Endodermal cell (in vitro differentiated cells): ENCODE measurements at regions not wholly inside any gene's neighbourhood (a gene's known extent, or its start where the extent isn't known, plus 50 kb on each side); places are given as distances from the start of the nearest gene placed in this dataset.

Source experiments
- DNase-seq: peaks from one replicate; pipeline ENCODE4 v3.0.0-alpha.2; 2017
- H3K27ac ChIP-seq: 2 replicates; pipeline ENCODE4 v1.5.1; 2013; ENCODE audit warnings: mild to moderate bottlenecking, low read depth, low read length, moderate library complexity
- H3K27me3 ChIP-seq: 2 replicates; pipeline ENCODE4 v1.6.1; 2013; ENCODE audit warnings: mild to moderate bottlenecking, low read length, moderate library complexity; ENCODE audit not compliant: insufficient read depth, control insufficient read depth, poor library complexity, severe bottlenecking
- H3K36me3 ChIP-seq: 2 replicates; pipeline ENCODE4 v1.7.0; 2013; ENCODE audit warnings: mild to moderate bottlenecking, low read length, moderate library complexity; ENCODE audit not compliant: control insufficient read depth, insufficient read depth
- H3K4me1 ChIP-seq: one replicate; pipeline ENCODE4 v1.7.0; 2013; ENCODE audit warnings: low read length; ENCODE audit not compliant: control insufficient read depth, insufficient read depth
- H3K4me3 ChIP-seq: 2 replicates; pipeline ENCODE4 v1.5.1; 2013; ENCODE audit warnings: mild to moderate bottlenecking, low read length, moderate library complexity
- H3K9ac ChIP-seq: 2 replicates; pipeline ENCODE4 v1.6.1; 2013; ENCODE audit warnings: mild to moderate bottlenecking, low read length, moderate library complexity; ENCODE audit not compliant: poor library complexity, severe bottlenecking; ENCODE audit errors: extremely low read depth
- H3K9me3 ChIP-seq: 2 replicates; pipeline ENCODE4 v1.6.1; 2013; ENCODE audit warnings: mild to moderate bottlenecking, low read length, moderate library complexity; ENCODE audit not compliant: control insufficient read depth
- H3K27ac Mint-ChIP-seq: 2 replicates; pipeline ENCODE4 v1.8.0; 2020; ENCODE audit warnings: mixed read lengths
- H3K27me3 Mint-ChIP-seq: 2 replicates; pipeline ENCODE4 v1.8.0; 2021; ENCODE audit warnings: mild to moderate bottlenecking, mixed read lengths; ENCODE audit not compliant: insufficient read depth
- H3K36me3 Mint-ChIP-seq: 2 replicates; pipeline ENCODE4 v1.8.0; 2020; ENCODE audit warnings: low read depth, mixed read lengths
- H3K4me1 Mint-ChIP-seq: 2 replicates; pipeline ENCODE4 v1.8.0; 2020; ENCODE audit warnings: mixed read lengths
- H3K4me3 Mint-ChIP-seq: 2 replicates; pipeline ENCODE4 v1.8.0; 2020; ENCODE audit warnings: mild to moderate bottlenecking, moderate library complexity, mixed read lengths
- H3K9me3 Mint-ChIP-seq: 2 replicates; pipeline ENCODE4 v1.8.0; 2020; ENCODE audit warnings: mild to moderate bottlenecking, mixed read lengths
- CTCF ChIP-seq: fragments of 200-600 bp; sonication (generic); conservative IDR thresholded peaks from 2 replicates; pipeline ENCODE4 v1.5.0; 2021; ENCODE audit warnings: antibody characterized with exemption, mild to moderate bottlenecking
- WGBS, 2 experiments: methylation state at CpG; one replicate each; pipeline versions ENCODE4 v1.1.5 to v1.1.7; 2013; ENCODE audit warnings: missing lambda C conversion rate in 2 of 2, mixed read lengths in 1 of 2; ENCODE audit not compliant: insufficient coverage in 1 of 2, insufficient read length in 1 of 2; 5-methylcytosine and 5-hydroxymethylcytosine counted together

DNA sequence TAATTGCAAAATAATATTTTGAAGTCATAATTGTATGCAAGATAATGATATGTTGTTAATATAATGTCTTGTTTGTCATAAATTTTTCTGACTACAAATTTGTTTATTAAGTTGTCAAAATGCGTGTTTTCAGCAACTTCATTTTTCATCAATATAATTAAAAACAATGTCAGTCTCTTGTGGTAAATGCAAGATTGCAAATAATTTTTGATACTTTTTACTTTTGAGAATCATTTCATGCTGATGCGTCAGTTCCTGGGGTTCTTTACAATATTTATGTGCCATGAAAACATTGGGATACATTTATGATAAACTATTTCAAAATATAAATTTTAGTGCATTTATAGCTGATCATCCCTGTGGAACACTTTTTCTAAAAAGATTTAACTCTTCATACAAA, 1504.8 kb downstream of the BRD1 start:
- no peak for TF ChIP-seq CTCF
- peaks cover 10% of the 10 kb centered on the region for H3K9me3 ChIP-seq
- H3K27ac ChIP-seq, result no peak overlapping the region
- no peaks in the 10 kb centered on the region for H3K27me3 ChIP-seq
- no peaks in the 10 kb centered on the region for H3K4me1 ChIP-seq
- no peak for DNase-seq
- peaks cover 16% of the 10 kb centered on the region for H3K9me3 Mint-ChIP-seq
- no peak overlapping the region for H3K9ac ChIP-seq
- no peaks in the 10 kb centered on the region for H3K36me3 ChIP-seq
- no peak overlapping the region for H3K4me3 ChIP-seq
- 100% methylated on average over 1 of the region's 2 CpGs; no CpG with 5 or more reads in 1 of the 2 experiments for WGBS, 2 experiments
- no peak overlapping the region for H3K4me3 Mint-ChIP-seq
- no peaks in the 10 kb centered on the region for H3K4me1 Mint-ChIP-seq
- H3K36me3 Mint-ChIP-seq, result no peaks in the 10 kb centered on the region
- H3K27me3 Mint-ChIP-seq, result no peaks in the 10 kb centered on the region
- no peak overlapping the region for H3K27ac Mint-ChIP-seq

DNA sequence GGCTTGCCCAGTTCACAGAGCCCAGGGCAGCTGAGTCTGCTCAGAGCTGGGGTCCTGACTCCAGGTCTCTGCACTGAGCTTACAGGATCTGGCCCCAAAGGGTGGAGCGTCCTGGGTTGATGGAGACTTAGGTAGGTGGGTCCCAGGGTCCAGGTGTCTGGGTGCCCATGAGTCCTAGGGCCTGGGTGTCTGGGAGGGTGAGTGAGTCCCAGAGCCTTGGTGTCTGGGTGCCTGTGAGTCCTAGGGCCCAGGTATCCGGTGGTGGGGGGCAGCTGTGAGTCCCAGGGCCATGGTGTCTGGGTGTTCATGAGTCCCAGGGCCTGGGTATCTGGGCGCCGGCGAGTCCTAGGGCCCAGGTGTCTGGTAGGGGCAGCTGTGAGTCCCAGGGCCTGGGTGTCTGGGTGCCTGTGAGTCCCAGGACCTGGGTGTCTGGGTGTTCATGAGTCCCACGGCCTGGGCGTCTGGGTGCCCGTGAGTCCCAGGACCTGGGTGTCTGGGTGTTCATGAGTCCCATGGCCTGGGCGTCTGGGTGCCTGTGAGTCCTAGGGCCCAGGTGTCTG, 1505.6 kb downstream of the BRD1 start:
- H3K4me1 ChIP-seq, result no peaks in the 10 kb centered on the region
- H3K9ac ChIP-seq, result no peak overlapping the region
- Mint-ChIP-seq H3K36me3 (no peaks in the 10 kb centered on the region), H3K27ac (no peak overlapping the region), H3K4me3 (no peak overlapping the region), H3K9me3 (peaks cover 16% of the 10 kb centered on the region), H3K27me3 (no peaks in the 10 kb centered on the region), H3K4me1 (no peaks in the 10 kb centered on the region)
- no peaks in the 10 kb centered on the region for H3K36me3 ChIP-seq
- TF ChIP-seq CTCF, result no peak
- H3K27ac ChIP-seq, result no peak overlapping the region
- WGBS, 2 experiments, result 84% methylated on average over 6 to 9 of the region's 9 CpGs
- no peak overlapping the region for H3K4me3 ChIP-seq
- no peak for DNase-seq
- peaks cover 10% of the 10 kb centered on the region for H3K9me3 ChIP-seq
- H3K27me3 ChIP-seq, result no peaks in the 10 kb centered on the region

DNA sequence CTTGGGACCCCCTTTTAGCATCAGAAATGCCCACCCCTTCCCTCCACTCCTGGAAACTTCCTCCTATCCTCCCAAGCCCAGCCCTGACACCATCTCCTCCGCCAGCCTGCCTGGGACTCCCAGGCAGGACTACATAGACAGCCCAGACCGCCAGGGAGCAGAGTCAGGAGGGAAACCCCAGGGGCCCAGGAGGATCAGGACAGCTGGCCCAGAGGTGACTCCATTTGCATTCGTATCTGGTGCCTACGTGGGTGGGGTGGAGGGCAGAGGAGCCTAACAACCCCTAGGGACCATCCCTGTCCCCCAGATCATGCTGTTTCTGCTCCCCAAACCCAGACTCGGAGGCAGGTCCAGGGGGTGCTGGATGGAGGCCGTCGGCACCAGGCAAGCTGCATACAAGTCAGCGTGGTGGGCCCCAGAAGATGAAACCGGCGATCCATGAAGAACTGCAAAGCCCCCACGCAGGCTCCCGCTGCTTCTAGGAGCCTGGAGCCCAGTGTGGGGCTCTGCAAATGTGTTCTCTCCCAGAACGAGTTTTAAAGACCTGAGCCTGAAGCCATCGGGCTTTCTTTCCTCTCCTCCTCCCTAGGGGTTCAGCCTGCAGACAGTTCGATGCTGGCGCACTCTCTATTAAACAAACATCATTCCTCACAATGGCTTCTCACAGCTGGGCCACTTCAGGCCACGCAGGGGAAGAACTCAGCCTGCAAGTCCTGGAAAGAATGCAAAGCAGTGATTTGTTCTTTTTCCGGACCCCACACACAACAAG, 1506.8 kb downstream of the BRD1 start:
- Mint-ChIP-seq H3K9me3 (peaks cover 16% of the 10 kb centered on the region), H3K27ac (no peak overlapping the region), H3K27me3 (no peaks in the 10 kb centered on the region), H3K36me3 (no peaks in the 10 kb centered on the region), H3K4me1 (no peaks in the 10 kb centered on the region), H3K4me3 (no peak overlapping the region)
- no peaks in the 10 kb centered on the region for H3K27me3 ChIP-seq
- peaks cover 10% of the 10 kb centered on the region for H3K9me3 ChIP-seq
- no peak overlapping the region for H3K4me3 ChIP-seq
- no peaks in the 10 kb centered on the region for H3K4me1 ChIP-seq
- 64 to 81% methylated on average over 12 to 18 of the region's 18 CpGs for WGBS, 2 experiments
- no peak overlapping the region for H3K27ac ChIP-seq
- no peak overlapping the region for H3K9ac ChIP-seq
- TF ChIP-seq CTCF, result no peak
- no peaks in the 10 kb centered on the region for H3K36me3 ChIP-seq
- no peak for DNase-seq
